C4-2B (cell line): ENCODE measurements at regions not wholly inside any gene's neighbourhood (a gene's known extent, or its start where the extent isn't known, plus 50 kb on each side); places are given as distances from the start of the nearest gene placed in this dataset.

Experiments
- CTCF ChIP-seq: fragments of 450-650 bp; conservative IDR thresholded peaks from 2 replicates; pipeline ENCODE4 v1.5.1; 2017; ENCODE audit warnings: mild to moderate bottlenecking
- ZFX ChIP-seq: fragments of 450-650 bp; IDR thresholded peaks from 2 replicates; pipeline ENCODE4 v1.6.1; 2017

- TF ChIP-seq CTCF (no peak), ZFX (no peak)
Measured at GRCh38 chr1:39110882-39111281, 84.7 kb downstream of the NDUFS5 start.
